ENCODE measurements at regions not wholly inside any gene's neighbourhood (a gene's known extent, or its start where the extent isn't known, plus 50 kb on each side); places are given as distances from the start of the nearest gene placed in this dataset.

DNA sequence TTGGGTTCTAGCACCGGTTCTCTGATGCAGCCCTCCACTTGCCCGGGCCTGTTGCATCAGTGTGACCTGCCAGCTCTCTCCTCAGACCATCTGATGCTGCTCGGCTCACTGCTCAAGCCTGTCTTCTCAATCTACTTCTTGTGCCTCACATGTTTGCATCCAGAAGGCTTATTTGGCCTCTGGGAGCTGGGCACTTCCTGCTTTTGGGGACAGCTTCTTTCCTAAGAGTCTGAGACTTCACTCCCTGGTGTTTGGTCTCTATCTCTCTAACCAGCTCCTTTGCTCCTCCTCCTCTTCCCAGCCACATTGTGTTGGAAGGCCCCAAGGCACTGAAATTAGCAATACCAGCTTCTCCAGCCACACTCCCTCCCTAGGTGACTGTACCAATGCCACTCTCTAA is 212.8 kb downstream of the CDCA7 start:
- TF ChIP-seq CTCF (IDR thresholded peaks at IDR 0.05), result no peak
- no peak for TF ChIP-seq POLR2A (IDR thresholded peaks at IDR 0.05)
